Activated CD4-positive, CD25-positive, alpha-beta regulatory T cell treated with anti-CD3 and anti-CD28 coated beads, Interleukin-2, amount 50 U/mL, for 24 hours (primary cell): ENCODE measurements at regions not wholly inside any gene's neighbourhood (a gene's known extent, or its start where the extent isn't known, plus 50 kb on each side); places are given as distances from the start of the nearest gene placed in this dataset.
"Not testable (repeated sequence)": the region's sequence is repeated elsewhere in the genome, so short reads cannot be mapped to it uniquely, and the experiment has no call there.

ENCODE experiments used
- ATAC-seq, 2 donors: fragments of 150-1000 bp; cut with Tn5 transposase; one replicate each; pipeline ENCODE4 v1.10.0; 2021; ENCODE audit warnings: mild to moderate bottlenecking in 1 of 2, moderate library complexity in 1 of 2

GRCh38 chr20:18876394-18876793, 62.8 kb downstream of the SCP2D1 start:
- not testable (repeated sequence) for ATAC-seq

- no peak for ATAC-seq
Measured at GRCh38 chr20:18879262-18879661, 65.7 kb downstream of the SCP2D1 start.

GRCh38 chr20:18886756-18887155, 73.2 kb downstream of the SCP2D1 start:
- no peak for ATAC-seq

- no peak for ATAC-seq
Measured at GRCh38 chr20:18901980-18902737, 88.6 kb downstream of the SCP2D1 start.

GRCh38 chr20:18904192-18904591, 90.6 kb downstream of the SCP2D1 start:
- no peak for ATAC-seq

GRCh38 chr20:18904624-18905023, 91.0 kb downstream of the SCP2D1 start:
- no peak for ATAC-seq

GRCh38 chr20:18906046-18906445, 92.5 kb downstream of the SCP2D1 start:
- ATAC-seq: no peak

GRCh38 chr20:18907353-18907752, 93.8 kb downstream of the SCP2D1 start:
- ATAC-seq: no peak

- ATAC-seq: no peak
Measured at GRCh38 chr20:18908109-18908508, 94.5 kb downstream of the SCP2D1 start.

GRCh38 chr20:18909254-18909653, 95.7 kb downstream of the SCP2D1 start:
- no peak for ATAC-seq

- ATAC-seq: no peak
Measured at GRCh38 chr20:18913701-18914100, 100.1 kb downstream of the SCP2D1 start.

GRCh38 chr20:18914796-18915195, 101.2 kb downstream of the SCP2D1 start:
- no peak for ATAC-seq

- ATAC-seq: peak in 1 of 2 donors; percentile 17
Measured at GRCh38 chr20:18916886-18917750, 103.5 kb downstream of the SCP2D1 start.

- no peak for ATAC-seq
Measured at GRCh38 chr20:18919996-18920395, 106.4 kb downstream of the SCP2D1 start.

- ATAC-seq: no peak
Measured at GRCh38 chr20:18921291-18921690, 107.7 kb downstream of the SCP2D1 start.

GRCh38 chr20:18922251-18922650, 108.7 kb downstream of the SCP2D1 start:
- ATAC-seq: no peak

GRCh38 chr20:18922898-18923297, 109.3 kb downstream of the SCP2D1 start:
- ATAC-seq: no peak

GRCh38 chr20:18926965-18927364, 113.4 kb downstream of the SCP2D1 start:
- no peak for ATAC-seq

- no peak for ATAC-seq
Measured at GRCh38 chr20:18928626-18929025, 115.0 kb downstream of the SCP2D1 start.

GRCh38 chr20:18929800-18930199, 116.2 kb downstream of the SCP2D1 start:
- ATAC-seq: no peak

GRCh38 chr20:18943542-18943941, 130.0 kb downstream of the SCP2D1 start:
- no peak for ATAC-seq

- no peak for ATAC-seq
Measured at GRCh38 chr20:18956890-18957289, 143.3 kb downstream of the SCP2D1 start.

GRCh38 chr20:18957328-18957727, 143.7 kb downstream of the SCP2D1 start:
- ATAC-seq: no peak

- no peak for ATAC-seq
Measured at GRCh38 chr20:18971121-18971520, 157.5 kb downstream of the SCP2D1 start.
